Lung (tissue), 11 donors: ENCODE measurements at regions not wholly inside any gene's neighbourhood (a gene's known extent, or its start where the extent isn't known, plus 50 kb on each side); places are given as distances from the start of the nearest gene placed in this dataset.

Experiments used
- ATAC-seq: fragments of 200-7000 bp; cut with Tn5 transposase; one replicate; pipeline ENCODE4 v1.9.1; 2020; ENCODE audit warnings: moderate number of reproducible peaks; ENCODE audit not compliant: insufficient read depth, low FRiP score
- DNase-seq, 3 donors: peaks; one replicate each; pipeline ENCODE4 v3.0.0-alpha.2; 2013 to 2017
- H3K27ac ChIP-seq, 2 donors: one replicate each; pipeline ENCODE4 v1.5.1; 2013; ENCODE audit warnings: mild to moderate bottlenecking in 2 of 2, moderate library complexity in 2 of 2, control low read depth in 1 of 2, inconsistent platforms in 1 of 2, low read depth in 1 of 2, low read length in 1 of 2
- H3K27me3 ChIP-seq, 3 donors: one replicate each; pipeline ENCODE4 v1.5.1; 2013; ENCODE audit warnings: low read length in 2 of 3; ENCODE audit not compliant: control insufficient read depth in 3 of 3, insufficient read depth in 3 of 3
- H3K36me3 ChIP-seq, 4 donors: one replicate each; pipeline ENCODE4 v1.5.1; 2013; ENCODE audit warnings: low read length in 4 of 4, mild to moderate bottlenecking in 1 of 4, moderate library complexity in 1 of 4; ENCODE audit not compliant: control insufficient read depth in 4 of 4, insufficient read depth in 4 of 4
- H3K4me1 ChIP-seq, 5 donors: one replicate each; pipeline ENCODE4 v1.5.1; 2013; ENCODE audit warnings: low read length in 5 of 5, mild to moderate bottlenecking in 2 of 5, moderate library complexity in 1 of 5; ENCODE audit not compliant: control insufficient read depth in 5 of 5, insufficient read depth in 5 of 5
- H3K4me3 ChIP-seq: one replicate; pipeline ENCODE4 v1.5.1; 2013; ENCODE audit warnings: mild to moderate bottlenecking, control low read depth, moderate library complexity
- H3K9ac ChIP-seq, 2 donors: one replicate each; pipeline ENCODE4 v1.5.1; 2013; ENCODE audit warnings: low read length in 2 of 2, control low read depth in 1 of 2; ENCODE audit not compliant: insufficient read depth in 1 of 2
- H3K9me3 ChIP-seq, 4 donors: one replicate each; pipeline ENCODE4 v1.5.1; 2013; ENCODE audit warnings: low read length in 3 of 4, mild to moderate bottlenecking in 1 of 4, moderate library complexity in 1 of 4; ENCODE audit not compliant: control insufficient read depth in 4 of 4, insufficient read depth in 3 of 4
- WGBS, 2 donors: extraction: QIAGEN DNeasy Blood & Tissue Kit; methylation state at CpG; one replicate each; pipeline ENCODE4 v1.1.7; 2013; 5-methylcytosine and 5-hydroxymethylcytosine counted together
- TF ChIP-seq, protein P1 (sequence below): IDR thresholded peaks from 2 replicates; pipeline ENCODE4 v1.5.1; 2012; ENCODE audit warnings: mild to moderate bottlenecking; ENCODE audit errors: control extremely low read depth, extremely low read depth
- donor health status: control.
- donor health status: control.
- donor health status: Bipolar disorder and iron deficiency.
- donor health status: healthy.
- donor health status: DM: yes; HTN: yes; CAD: no.

DNA sequence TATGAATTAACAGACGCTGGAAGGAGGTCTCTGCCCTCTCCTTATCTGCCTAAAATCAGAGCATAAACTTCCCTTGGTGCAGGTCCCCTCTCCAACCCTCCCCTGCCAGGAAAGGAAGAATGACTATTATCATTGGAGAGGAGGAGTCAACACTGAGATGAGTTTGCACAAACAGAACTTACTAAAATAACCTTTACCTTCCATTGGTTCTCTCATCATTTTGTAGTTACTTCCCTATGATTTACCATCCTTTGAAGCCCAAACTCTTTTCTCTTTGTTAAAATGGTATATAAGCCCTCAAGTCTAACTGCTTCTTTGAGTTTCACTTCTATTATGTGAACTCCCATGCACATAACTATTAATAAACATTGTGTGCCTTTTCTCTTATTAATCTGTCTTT, 64.2 kb upstream of the EEA1 start:
- ATAC-seq (no peak), DNase-seq (no peak)
- peaks cover 0 to 2% (median 0%) of the 10 kb centered on the region in 4 donors for H3K9me3 ChIP-seq
- no peak overlapping the region for H3K9ac ChIP-seq
- 94 to 95% methylated on average over 1 of the region's 1 CpG for WGBS, 2 donors
- H3K27me3 ChIP-seq: no peaks in the 10 kb centered on the region
- H3K4me3 ChIP-seq: no peak overlapping the region
- H3K4me1 ChIP-seq: no peaks in the 10 kb centered on the region
- TF ChIP-seq, protein P1, sequence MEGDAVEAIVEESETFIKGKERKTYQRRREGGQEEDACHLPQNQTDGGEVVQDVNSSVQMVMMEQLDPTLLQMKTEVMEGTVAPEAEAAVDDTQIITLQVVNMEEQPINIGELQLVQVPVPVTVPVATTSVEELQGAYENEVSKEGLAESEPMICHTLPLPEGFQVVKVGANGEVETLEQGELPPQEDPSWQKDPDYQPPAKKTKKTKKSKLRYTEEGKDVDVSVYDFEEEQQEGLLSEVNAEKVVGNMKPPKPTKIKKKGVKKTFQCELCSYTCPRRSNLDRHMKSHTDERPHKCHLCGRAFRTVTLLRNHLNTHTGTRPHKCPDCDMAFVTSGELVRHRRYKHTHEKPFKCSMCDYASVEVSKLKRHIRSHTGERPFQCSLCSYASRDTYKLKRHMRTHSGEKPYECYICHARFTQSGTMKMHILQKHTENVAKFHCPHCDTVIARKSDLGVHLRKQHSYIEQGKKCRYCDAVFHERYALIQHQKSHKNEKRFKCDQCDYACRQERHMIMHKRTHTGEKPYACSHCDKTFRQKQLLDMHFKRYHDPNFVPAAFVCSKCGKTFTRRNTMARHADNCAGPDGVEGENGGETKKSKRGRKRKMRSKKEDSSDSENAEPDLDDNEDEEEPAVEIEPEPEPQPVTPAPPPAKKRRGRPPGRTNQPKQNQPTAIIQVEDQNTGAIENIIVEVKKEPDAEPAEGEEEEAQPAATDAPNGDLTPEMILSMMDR: no peak
- no peak overlapping the region for H3K27ac ChIP-seq
- no peaks in the 10 kb centered on the region for H3K36me3 ChIP-seq

DNA sequence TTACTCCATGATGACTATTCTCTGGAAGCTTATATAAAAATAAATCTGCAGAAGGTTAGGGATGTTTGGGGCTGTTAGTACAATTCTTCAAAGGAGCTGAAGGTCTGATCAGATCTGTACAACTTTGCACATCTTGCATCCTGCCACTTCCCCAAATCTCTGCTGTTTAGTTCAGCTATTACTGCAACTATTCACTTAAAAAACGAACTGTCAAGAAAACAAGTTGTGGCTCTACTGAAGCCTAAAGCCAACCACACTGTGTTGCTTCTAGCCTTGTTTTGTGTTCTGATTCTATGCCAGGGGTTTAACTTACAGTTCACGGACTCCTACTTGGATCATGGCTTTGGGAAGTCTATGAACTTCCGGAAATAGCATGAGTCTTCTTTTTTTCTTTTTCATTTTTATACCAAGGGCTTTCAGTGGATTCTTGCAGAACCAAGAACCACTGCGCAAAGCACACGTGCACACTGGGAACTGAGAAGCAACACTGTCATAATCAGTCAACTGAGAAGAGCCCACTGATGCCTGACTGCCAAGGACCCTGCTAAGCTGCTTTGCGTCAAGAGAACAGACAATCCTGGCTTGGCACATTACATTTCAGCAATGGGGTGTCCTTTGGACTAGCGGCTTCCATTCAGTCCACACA, 66.3 kb upstream of the EEA1 start:
- H3K9ac ChIP-seq: no peak overlapping the region
- H3K9me3 ChIP-seq: peaks cover 0 to 2% (median 0%) of the 10 kb centered on the region in 4 donors
- no peak overlapping the region for H3K4me3 ChIP-seq
- no peak overlapping the region for H3K27ac ChIP-seq
- no peaks in the 10 kb centered on the region for H3K36me3 ChIP-seq
- ATAC-seq (no peak), DNase-seq (no peak)
- H3K27me3 ChIP-seq: no peaks in the 10 kb centered on the region
- WGBS, 2 donors: 89 to 91% methylated on average over 7 of the region's 7 CpGs
- no peaks in the 10 kb centered on the region for H3K4me1 ChIP-seq
- TF ChIP-seq, protein P1: no peak

DNA sequence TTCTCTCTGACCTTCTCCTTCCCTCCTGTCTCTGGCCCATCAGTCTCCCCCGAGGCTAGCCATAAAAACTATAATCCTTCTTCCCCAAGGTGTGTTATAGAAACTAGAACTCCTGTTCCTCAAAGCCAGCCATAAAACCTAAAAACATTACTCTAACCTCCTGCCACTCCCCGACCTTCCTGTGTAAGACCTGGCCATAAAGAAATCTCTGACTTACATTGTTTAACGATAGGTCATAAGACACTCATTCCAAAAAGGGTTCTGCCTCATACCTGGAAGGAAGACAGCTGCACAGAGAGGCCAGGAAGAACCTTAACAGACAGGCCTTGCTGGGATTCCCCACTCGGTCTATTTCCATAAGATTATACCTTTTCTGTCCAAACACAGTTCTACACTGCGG, 70.9 kb upstream of the EEA1 start:
- 96 to 97% methylated on average over 5 of the region's 5 CpGs for WGBS, 2 donors
- Histone ChIP-seq H3K4me3 (no peak overlapping the region), H3K27ac (no peak overlapping the region), H3K9me3 (no peaks in the 10 kb centered on the region), H3K4me1 (peaks cover 0 to 13% (median 0%) of the 10 kb centered on the region in 5 donors), H3K36me3 (no peaks in the 10 kb centered on the region), H3K27me3 (no peaks in the 10 kb centered on the region), H3K9ac (no peak overlapping the region)
- DNase-seq (no peak), ATAC-seq (no peak)
- TF ChIP-seq, protein P1: no peak

DNA sequence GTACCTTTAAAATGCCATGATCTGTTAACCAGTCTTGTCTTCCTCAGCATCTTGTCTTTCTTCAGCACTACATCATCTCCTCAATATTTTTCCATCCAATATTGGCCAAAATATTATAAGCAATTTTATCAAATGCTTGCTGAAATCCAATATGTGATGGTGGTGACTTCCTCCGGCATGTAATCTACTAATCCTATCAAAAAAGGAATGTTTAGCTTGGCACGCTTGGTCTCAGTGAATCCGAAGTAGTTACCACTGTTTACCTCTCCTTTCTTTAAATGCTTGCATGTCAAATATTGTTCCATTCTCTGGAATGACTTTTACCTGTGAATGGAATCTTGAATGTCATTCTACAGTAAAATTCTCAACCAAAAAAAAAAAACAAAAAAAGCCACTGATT, 72.3 kb upstream of the EEA1 start:
- ATAC-seq (no peak), DNase-seq (no peak)
- peaks cover 0 to 13% (median 0%) of the 10 kb centered on the region in 5 donors for H3K4me1 ChIP-seq
- H3K27ac ChIP-seq: no peak overlapping the region
- WGBS, 2 donors: 71 to 80% methylated on average over 3 of the region's 3 CpGs
- no peaks in the 10 kb centered on the region for H3K9me3 ChIP-seq
- H3K27me3 ChIP-seq: no peaks in the 10 kb centered on the region
- no peak overlapping the region for H3K9ac ChIP-seq
- TF ChIP-seq, protein P1: no peak
- H3K4me3 ChIP-seq: no peak overlapping the region
- H3K36me3 ChIP-seq: no peaks in the 10 kb centered on the region
